CD4-positive, alpha-beta T cell (primary cell): ENCODE measurements at regions not wholly inside any gene's neighbourhood (a gene's known extent, or its start where the extent isn't known, plus 50 kb on each side); places are given as distances from the start of the nearest gene placed in this dataset.
A peak's percentile ranks its signal among the peaks of the same experiment; 100 is the strongest.

Experiments used
- ATAC-seq: fragments of 200-7000 bp; cut with Tn5 transposase; one replicate; pipeline ENCODE4 v1.10.0; 2022; ENCODE audit warnings: mild to moderate bottlenecking; ENCODE audit not compliant: poor library complexity
- CTCF ChIA-PET: fragments of 350-600 bp; sonication (Branson Sonifier 250); formaldehyde crosslinking; loops from one replicate; lab custom pipeline; 2021; ENCODE audit warnings: antibody characterized with exemption, inconsistent platforms; lab: Charles Lee
- POLR2A ChIA-PET: fragments of 350-600 bp; sonication (Branson Sonifier 250); formaldehyde crosslinking; loops from one replicate; lab custom pipeline; 2021; ENCODE audit warnings: antibody characterized with exemption, inconsistent platforms; lab: Charles Lee
- DNase-seq, 14 experiments: peaks; one replicate each; pipeline ENCODE4 v3.0.0-alpha.2; 2013 to 2020; ENCODE audit warnings: mixed read lengths in 2 of 14
- H3K27ac ChIP-seq, 2 donors: one replicate each; pipeline versions ENCODE4 v1.5.1 to v1.7.0; 2013; ENCODE audit warnings: low read length in 2 of 2, low read depth in 1 of 2, mild to moderate bottlenecking in 1 of 2
- H3K27me3 ChIP-seq, 2 experiments: 1 replicate in 1 of 2; 2 replicates in 1 of 2; pipeline versions ENCODE4 v1.6.1 to v1.7.0; 2013; ENCODE audit warnings: low read length in 2 of 2, control low read depth in 1 of 2, mild to moderate bottlenecking in 1 of 2, moderate library complexity in 1 of 2; ENCODE audit not compliant: insufficient read depth in 2 of 2, control insufficient read depth in 1 of 2
- H3K36me3 ChIP-seq: one replicate; pipeline ENCODE4 v1.6.1; 2013; ENCODE audit warnings: low read length, control low read depth; ENCODE audit not compliant: insufficient read depth
- H3K4me1 ChIP-seq: one replicate; pipeline ENCODE4 v1.6.1; 2013; ENCODE audit warnings: low read length, control low read depth; ENCODE audit not compliant: insufficient read depth
- H3K4me3 ChIP-seq: one replicate; pipeline ENCODE4 v1.5.1; 2013; ENCODE audit warnings: mild to moderate bottlenecking, low read length, moderate library complexity
- H3K9me3 ChIP-seq, 2 experiments: 1 replicate in 1 of 2; 2 replicates in 1 of 2; pipeline versions ENCODE4 v1.6.1 to v1.7.0; 2013; ENCODE audit warnings: low read length in 2 of 2, mild to moderate bottlenecking in 2 of 2, control low read depth in 1 of 2, moderate library complexity in 1 of 2; ENCODE audit not compliant: control insufficient read depth in 1 of 2, insufficient read depth in 1 of 2
- H3K27ac Mint-ChIP-seq: one replicate; pipeline ENCODE4 v1.8.0; 2020; ENCODE audit warnings: mixed read lengths
- H3K27me3 Mint-ChIP-seq: one replicate; pipeline ENCODE4 v1.8.0; 2021; ENCODE audit warnings: mixed read lengths
- H3K36me3 Mint-ChIP-seq: one replicate; pipeline ENCODE4 v1.8.0; 2021; ENCODE audit warnings: low read depth, mixed read lengths
- H3K4me1 Mint-ChIP-seq: one replicate; pipeline ENCODE4 v1.8.0; 2021; ENCODE audit warnings: low read depth, mixed read lengths
- H3K4me3 Mint-ChIP-seq: one replicate; pipeline ENCODE4 v1.8.0; 2020; ENCODE audit warnings: mild to moderate bottlenecking, mixed read lengths
- H3K9me3 Mint-ChIP-seq: one replicate; pipeline ENCODE4 v1.8.0; 2020; ENCODE audit warnings: mixed read lengths
- CTCF ChIP-seq: fragments of 200-600 bp; IDR thresholded peaks from one replicate; pipeline ENCODE4 v1.8.0; 2022; ENCODE audit warnings: antibody characterized with exemption, mild to moderate bottlenecking
- intact Hi-C, 2 experiments: fragments of 100-400 bp; cut with DNase I in 1 of 2; cut with micrococcal nuclease in 1 of 2; formaldehyde crosslinking; loops; one replicate each; pipeline versions ENCODE4 v1.15.1 to v1.9.0; 2023 to 2025; cut with DNase I, micrococcal nuclease

DNA sequence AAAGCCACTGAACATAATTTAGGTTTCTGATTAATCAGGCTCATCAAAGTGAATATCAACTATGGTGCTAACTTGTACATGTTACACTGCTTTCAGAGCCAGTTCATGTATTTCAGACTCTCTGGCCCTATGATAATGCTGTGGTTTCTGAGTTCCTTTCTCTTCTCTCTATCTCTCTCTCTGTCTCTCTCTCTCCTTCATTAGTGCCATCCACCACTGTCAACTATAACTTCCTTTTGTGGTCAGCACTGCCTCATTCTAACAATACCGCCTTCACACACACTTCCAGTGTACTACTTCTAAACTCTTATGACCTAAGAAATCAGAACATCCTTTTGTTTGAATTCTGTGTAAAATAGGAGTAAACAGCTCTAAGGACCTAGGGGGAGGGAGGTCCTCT lies 907.1 kb downstream of the RPA4 start:
- H3K9me3 ChIP-seq: no peaks in the 10 kb centered on the region
- Mint-ChIP-seq H3K36me3 (no peaks in the 10 kb centered on the region), H3K4me3 (no peak overlapping the region), H3K9me3 (no peaks in the 10 kb centered on the region), H3K27me3 (no peaks in the 10 kb centered on the region), H3K4me1 (no peaks in the 10 kb centered on the region), H3K27ac (no peak overlapping the region)
- ChIA-PET POLR2A (no interaction called here), CTCF (no interaction called here)
- intact Hi-C loops: no loop called here
- H3K27ac ChIP-seq: no peak overlapping the region
- TF ChIP-seq CTCF: no peak
- no peaks in the 10 kb centered on the region for H3K36me3 ChIP-seq
- DNase-seq (peak in 1 of 14 experiments; percentile 1), ATAC-seq (no peak)
- no peaks in the 10 kb centered on the region for H3K4me1 ChIP-seq
- H3K27me3 ChIP-seq: no peaks in the 10 kb centered on the region
- no peak overlapping the region for H3K4me3 ChIP-seq

- no peak overlapping the region for H3K27ac Mint-ChIP-seq
- ChIA-PET CTCF (no interaction called here), POLR2A (no interaction called here)
- no peaks in the 10 kb centered on the region for H3K27me3 ChIP-seq
- no peaks in the 10 kb centered on the region for H3K36me3 Mint-ChIP-seq
- DNase-seq (no peak), ATAC-seq (no peak)
- H3K9me3 Mint-ChIP-seq: no peaks in the 10 kb centered on the region
- H3K36me3 ChIP-seq: no peaks in the 10 kb centered on the region
- no peaks in the 10 kb centered on the region for H3K4me1 ChIP-seq
- no peak overlapping the region for H3K27ac ChIP-seq
- no peak overlapping the region for H3K4me3 ChIP-seq
- no peak overlapping the region for H3K4me3 Mint-ChIP-seq
- H3K4me1 Mint-ChIP-seq: no peaks in the 10 kb centered on the region
- TF ChIP-seq CTCF: no peak
- intact Hi-C loops: no loop called here
- no peaks in the 10 kb centered on the region for H3K27me3 Mint-ChIP-seq
- no peaks in the 10 kb centered on the region for H3K9me3 ChIP-seq
Measured at GRCh38 chrX:97797076-97797475, 913.4 kb downstream of the RPA4 start.

DNA sequence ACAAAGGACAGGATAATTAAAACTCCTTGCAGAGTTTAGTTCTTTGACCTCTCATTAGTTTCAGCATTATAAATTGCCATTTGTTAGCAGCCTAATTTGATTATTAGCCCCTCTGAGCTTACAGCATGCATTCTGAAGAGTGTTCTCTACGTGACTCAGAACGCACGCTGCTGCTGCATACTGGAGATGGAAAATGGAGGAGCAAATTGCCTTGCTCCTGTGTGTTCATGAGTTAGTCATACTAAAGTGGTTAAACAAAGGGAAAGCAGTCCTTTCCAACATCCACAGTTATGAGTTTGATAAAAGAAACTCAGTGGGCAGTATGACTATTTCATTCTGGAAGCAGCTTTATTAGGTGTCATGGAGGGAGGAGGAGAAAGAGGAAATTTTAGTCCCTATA lies 922.5 kb downstream of the RPA4 start:
- Histone ChIP-seq H3K27ac (no peak overlapping the region), H3K36me3 (no peaks in the 10 kb centered on the region), H3K4me3 (no peak overlapping the region), H3K9me3 (no peaks in the 10 kb centered on the region), H3K27me3 (no peaks in the 10 kb centered on the region), H3K4me1 (no peaks in the 10 kb centered on the region)
- no peaks in the 10 kb centered on the region for H3K36me3 Mint-ChIP-seq
- no peak overlapping the region for H3K27ac Mint-ChIP-seq
- no peak for ATAC-seq
- H3K27me3 Mint-ChIP-seq: no peaks in the 10 kb centered on the region
- intact Hi-C loops: no loop called here
- ChIA-PET CTCF (no interaction called here), POLR2A (no interaction called here)
- H3K9me3 Mint-ChIP-seq: no peaks in the 10 kb centered on the region
- H3K4me3 Mint-ChIP-seq: no peak overlapping the region
- no peak for TF ChIP-seq CTCF
- no peaks in the 10 kb centered on the region for H3K4me1 Mint-ChIP-seq
- DNase-seq: no peak
